Thoracic aorta (tissue), 2 donors: ENCODE measurements at regions not wholly inside any gene's neighbourhood (a gene's known extent, or its start where the extent isn't known, plus 50 kb on each side); places are given as distances from the start of the nearest gene placed in this dataset.

Experiments used
- ATAC-seq: fragments of 150-250 bp; one replicate; pipeline ENCODE4 v1.8.0; 2017; ENCODE audit warnings: low read depth; ENCODE audit not compliant: insufficient number of reproducible peaks, low FRiP score
- DNase-seq: peaks from one replicate; pipeline ENCODE4 v3.0.0-alpha.2; 2020; ENCODE audit warnings: low spot score
- H3K27ac ChIP-seq, 2 donors: fragments of 200-600 bp; sonication (generic); 1 replicate in 1 of 2; 2 replicates in 1 of 2; pipeline ENCODE4 v1.5.1; 2016; ENCODE audit warnings: mild to moderate bottlenecking in 2 of 2, moderate library complexity in 2 of 2
- H3K27me3 ChIP-seq: fragments of 200-600 bp; sonication (generic); replicated peaks from 2 replicates; pipeline ENCODE4 v1.6.0; 2016; ENCODE audit warnings: mild to moderate bottlenecking; ENCODE audit not compliant: insufficient read depth
- H3K36me3 ChIP-seq: fragments of 200-600 bp; sonication (generic); one replicate; pipeline ENCODE4 v1.5.1; 2016
- H3K4me1 ChIP-seq, 2 donors: fragments of 200-600 bp; sonication (generic); 1 replicate in 1 of 2; 2 replicates in 1 of 2; pipeline versions ENCODE4 v1.5.1 to v1.6.0; 2016; ENCODE audit warnings: low read depth in 2 of 2, mild to moderate bottlenecking in 1 of 2; ENCODE audit not compliant: control insufficient read depth in 1 of 2
- H3K4me3 ChIP-seq: fragments of 200-600 bp; sonication (generic); 2 replicates; pipeline ENCODE4 v1.5.1; 2016; ENCODE audit warnings: mild to moderate bottlenecking
- H3K9me3 ChIP-seq: fragments of 200-600 bp; sonication (generic); 2 replicates; pipeline ENCODE4 v1.5.1; 2016
- TF ChIP-seq, protein P1 (sequence below): fragments of 200-600 bp; sonication (generic); IDR thresholded peaks from one replicate; pipeline ENCODE4 v1.5.1; 2019; ENCODE audit warnings: antibody characterized with exemption

DNA sequence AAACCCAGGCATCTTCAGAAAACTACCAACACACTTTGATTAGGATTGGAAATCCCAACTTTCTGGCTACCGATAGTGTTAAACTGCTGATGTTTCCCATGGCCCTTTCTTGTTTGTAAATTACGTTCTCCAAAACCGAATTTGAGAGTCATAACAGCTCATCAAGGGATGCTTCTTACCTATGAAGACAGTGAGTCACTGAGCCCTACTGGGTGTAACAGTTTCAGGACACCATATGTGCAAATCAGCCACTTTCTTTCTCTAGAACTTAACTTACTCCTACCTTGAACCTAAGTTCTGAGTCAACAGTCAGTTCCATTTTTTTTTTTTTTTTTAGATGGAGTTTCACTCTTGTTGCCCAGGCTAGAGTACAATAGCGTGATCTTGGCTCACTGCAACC, 410.1 kb upstream of the TSHZ3 start:
- Histone ChIP-seq H3K9me3 (no peaks in the 10 kb centered on the region), H3K27me3 (no peaks in the 10 kb centered on the region), H3K4me1 (no peaks in the 10 kb centered on the region), H3K4me3 (no peak overlapping the region), H3K27ac (no peak overlapping the region), H3K36me3 (no peaks in the 10 kb centered on the region)
- DNase-seq (no peak), ATAC-seq (no peak)
- TF ChIP-seq, protein P1, sequence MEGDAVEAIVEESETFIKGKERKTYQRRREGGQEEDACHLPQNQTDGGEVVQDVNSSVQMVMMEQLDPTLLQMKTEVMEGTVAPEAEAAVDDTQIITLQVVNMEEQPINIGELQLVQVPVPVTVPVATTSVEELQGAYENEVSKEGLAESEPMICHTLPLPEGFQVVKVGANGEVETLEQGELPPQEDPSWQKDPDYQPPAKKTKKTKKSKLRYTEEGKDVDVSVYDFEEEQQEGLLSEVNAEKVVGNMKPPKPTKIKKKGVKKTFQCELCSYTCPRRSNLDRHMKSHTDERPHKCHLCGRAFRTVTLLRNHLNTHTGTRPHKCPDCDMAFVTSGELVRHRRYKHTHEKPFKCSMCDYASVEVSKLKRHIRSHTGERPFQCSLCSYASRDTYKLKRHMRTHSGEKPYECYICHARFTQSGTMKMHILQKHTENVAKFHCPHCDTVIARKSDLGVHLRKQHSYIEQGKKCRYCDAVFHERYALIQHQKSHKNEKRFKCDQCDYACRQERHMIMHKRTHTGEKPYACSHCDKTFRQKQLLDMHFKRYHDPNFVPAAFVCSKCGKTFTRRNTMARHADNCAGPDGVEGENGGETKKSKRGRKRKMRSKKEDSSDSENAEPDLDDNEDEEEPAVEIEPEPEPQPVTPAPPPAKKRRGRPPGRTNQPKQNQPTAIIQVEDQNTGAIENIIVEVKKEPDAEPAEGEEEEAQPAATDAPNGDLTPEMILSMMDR: no peak

DNA sequence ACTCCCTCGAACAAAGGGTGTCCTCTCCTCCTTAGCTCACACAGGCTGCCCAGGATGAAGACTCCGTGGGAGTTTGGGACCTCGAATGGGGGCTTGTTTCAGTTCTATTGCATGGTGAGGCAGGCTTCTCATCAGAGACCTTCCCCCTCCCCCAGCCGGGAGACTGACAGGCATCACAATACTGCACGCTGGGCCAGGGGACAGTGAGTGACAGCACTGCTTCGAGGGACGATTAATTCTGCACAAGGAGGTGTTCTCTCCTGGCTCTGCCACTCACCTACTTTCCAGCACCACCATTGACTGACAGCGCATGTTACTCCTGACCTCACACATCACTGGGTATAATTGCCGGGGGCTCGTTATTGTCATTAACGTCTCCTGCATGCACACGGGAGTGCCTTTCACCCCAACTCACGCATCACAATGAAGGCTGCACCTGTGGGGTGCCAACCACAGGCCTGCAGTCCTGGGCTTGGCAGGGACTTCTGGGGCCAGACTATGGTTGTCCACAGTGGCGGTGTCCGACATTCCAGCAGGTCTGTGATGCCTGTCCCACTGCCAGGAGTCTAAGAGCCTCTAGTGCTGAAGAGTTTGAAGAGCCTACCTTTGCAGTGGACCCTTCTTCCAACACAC, 412.2 kb upstream of the TSHZ3 start:
- DNase-seq (no peak), ATAC-seq (no peak)
- H3K9me3 ChIP-seq: no peaks in the 10 kb centered on the region
- H3K36me3 ChIP-seq: no peaks in the 10 kb centered on the region
- no peaks in the 10 kb centered on the region for H3K27me3 ChIP-seq
- no peaks in the 10 kb centered on the region for H3K4me1 ChIP-seq
- TF ChIP-seq, protein P1: no peak
- H3K27ac ChIP-seq: no peak overlapping the region
- H3K4me3 ChIP-seq: no peak overlapping the region

DNA sequence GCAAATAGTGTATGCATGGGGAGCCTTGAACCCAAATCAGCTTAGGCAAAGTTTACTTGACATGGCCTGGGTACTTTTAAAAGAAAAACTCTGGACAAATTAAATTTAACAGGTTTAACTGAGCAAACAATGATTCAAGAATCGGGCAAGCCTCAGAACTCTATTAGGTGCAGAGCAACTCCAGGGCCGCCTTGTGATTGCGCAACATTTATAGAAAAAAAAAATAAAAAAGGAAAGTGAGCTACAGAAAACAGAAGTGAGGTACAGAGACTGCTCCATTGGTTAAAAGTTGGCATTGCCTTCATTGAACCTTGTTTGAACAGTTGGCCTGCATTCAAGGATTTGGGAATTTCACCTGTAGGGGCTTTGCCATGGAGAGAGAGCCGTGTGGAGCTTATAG, 421.0 kb upstream of the TSHZ3 start:
- Histone ChIP-seq H3K36me3 (no peaks in the 10 kb centered on the region), H3K9me3 (no peaks in the 10 kb centered on the region), H3K4me3 (no peak overlapping the region), H3K27ac (no peak overlapping the region), H3K27me3 (no peaks in the 10 kb centered on the region), H3K4me1 (no peaks in the 10 kb centered on the region)
- TF ChIP-seq, protein P1: no peak
- DNase-seq (no peak), ATAC-seq (no peak)

DNA sequence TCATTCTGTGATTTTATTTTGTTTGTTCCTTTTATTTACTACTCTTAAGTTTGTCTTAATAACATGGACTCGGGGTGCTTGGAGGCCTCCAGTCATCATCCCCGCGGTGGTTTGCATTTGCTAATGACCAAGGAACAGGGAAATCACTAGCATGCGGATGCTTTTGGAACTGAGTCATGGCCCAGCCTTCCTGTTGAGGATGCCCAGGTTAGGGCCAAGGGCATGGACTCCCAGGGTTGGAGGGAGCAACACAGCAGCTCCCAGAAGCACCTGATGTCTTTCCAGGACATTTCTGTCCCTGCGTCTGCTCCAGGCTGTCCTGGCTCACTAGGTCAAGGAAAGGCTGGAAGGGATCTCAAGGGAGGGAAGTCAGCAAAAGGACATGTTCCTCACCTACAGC, 423.7 kb upstream of the TSHZ3 start:
- H3K36me3 ChIP-seq: no peaks in the 10 kb centered on the region
- H3K27me3 ChIP-seq: no peaks in the 10 kb centered on the region
- ATAC-seq (no peak), DNase-seq (no peak)
- no peak overlapping the region for H3K27ac ChIP-seq
- no peak overlapping the region for H3K4me3 ChIP-seq
- TF ChIP-seq, protein P1: no peak
- H3K9me3 ChIP-seq: no peaks in the 10 kb centered on the region
- H3K4me1 ChIP-seq: no peaks in the 10 kb centered on the region

DNA sequence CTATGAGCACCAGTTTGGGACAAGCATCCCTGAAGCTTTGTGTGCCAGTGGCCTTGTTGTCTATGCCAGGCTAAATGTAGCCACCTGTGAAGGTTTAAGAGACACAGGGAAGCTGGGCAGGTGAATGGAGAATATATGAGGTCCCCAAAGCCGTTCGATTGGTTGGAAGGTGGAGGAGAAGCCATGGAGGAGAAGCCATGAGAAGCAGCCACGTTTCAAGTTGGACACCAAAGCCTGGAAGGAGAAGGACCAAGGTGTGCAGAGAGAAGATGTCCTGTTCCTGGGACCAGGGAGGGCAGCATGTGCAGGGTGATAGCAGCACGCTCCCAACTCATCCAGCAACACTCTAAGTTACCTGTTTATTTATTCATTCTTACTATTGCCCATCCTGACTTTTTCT, 432.3 kb upstream of the TSHZ3 start:
- H3K36me3 ChIP-seq: no peaks in the 10 kb centered on the region
- no peak overlapping the region for H3K4me3 ChIP-seq
- H3K4me1 ChIP-seq: no peaks in the 10 kb centered on the region
- DNase-seq (no peak), ATAC-seq (no peak)
- H3K27me3 ChIP-seq: no peaks in the 10 kb centered on the region
- TF ChIP-seq, protein P1: no peak
- H3K27ac ChIP-seq: no peak overlapping the region
- H3K9me3 ChIP-seq: no peaks in the 10 kb centered on the region
